GM04504 (cell line): ENCODE measurements at regions not wholly inside any gene's neighbourhood (a gene's known extent, or its start where the extent isn't known, plus 50 kb on each side); places are given as distances from the start of the nearest gene placed in this dataset.

Experiments
- DNase-seq: peaks from one replicate; pipeline ENCODE4 v3.0.0-alpha.2; 2012; ENCODE audit warnings: low read depth

GRCh38 chr1:199747984-199748383 is 279.5 kb upstream of the NR5A2 start:
- DNase-seq, result no peak

GRCh38 chr1:199751506-199751905 is 276.0 kb upstream of the NR5A2 start:
- no peak for DNase-seq

- DNase-seq, result no peak
Observed at GRCh38 chr1:199751962-199752687, 275.4 kb upstream of the NR5A2 start.

GRCh38 chr1:199752688-199753027 is 274.9 kb upstream of the NR5A2 start:
- DNase-seq, result no peak

- no peak for DNase-seq
Observed at GRCh38 chr1:199753513-199753912, 274.0 kb upstream of the NR5A2 start.

GRCh38 chr1:199756066-199756465 is 271.4 kb upstream of the NR5A2 start:
- DNase-seq, result no peak

- no peak for DNase-seq
Observed at GRCh38 chr1:199758626-199759255, 268.8 kb upstream of the NR5A2 start.

- DNase-seq, result no peak
Observed at GRCh38 chr1:199759268-199759730, 268.2 kb upstream of the NR5A2 start.

- DNase-seq, result no peak
Observed at GRCh38 chr1:199762572-199762971, 264.9 kb upstream of the NR5A2 start.

GRCh38 chr1:199766218-199766792 is 261.2 kb upstream of the NR5A2 start:
- DNase-seq, result no peak

GRCh38 chr1:199767700-199768099 is 259.8 kb upstream of the NR5A2 start:
- no peak for DNase-seq

- DNase-seq, result no peak
Observed at GRCh38 chr1:199774433-199775089, 252.9 kb upstream of the NR5A2 start.

GRCh38 chr1:199776768-199777497 is 250.6 kb upstream of the NR5A2 start:
- DNase-seq, result no peak

GRCh38 chr1:199778324-199778955 is 249.1 kb upstream of the NR5A2 start:
- no peak for DNase-seq

- DNase-seq, result no peak
Observed at GRCh38 chr1:199780091-199780490, 247.4 kb upstream of the NR5A2 start.

GRCh38 chr1:199780948-199781670 is 246.4 kb upstream of the NR5A2 start:
- no peak for DNase-seq

GRCh38 chr1:199784138-199784895 is 243.2 kb upstream of the NR5A2 start:
- no peak for DNase-seq

- DNase-seq, result no peak
Observed at GRCh38 chr1:199786695-199787094, 240.8 kb upstream of the NR5A2 start.

GRCh38 chr1:199789141-199789540 is 238.4 kb upstream of the NR5A2 start:
- no peak for DNase-seq

GRCh38 chr1:199791495-199791894 is 236.0 kb upstream of the NR5A2 start:
- DNase-seq, result no peak
